SK-N-SH (cell line): ENCODE measurements at regions not wholly inside any gene's neighbourhood (a gene's known extent, or its start where the extent isn't known, plus 50 kb on each side); places are given as distances from the start of the nearest gene placed in this dataset.

Source experiments
- CTCF ChIA-PET: fragments of 300-600, 350-600 bp; formaldehyde crosslinking; extraction: SDS; loops from one replicate; lab custom pipeline; 2021; lab: Yijun Ruan, JAX
- POLR2A ChIA-PET: fragments of 350-600 bp; sonication (Branson Sonifier 250); formaldehyde crosslinking; extraction: SDS; loops from one replicate; lab custom pipeline; 2020; ENCODE audit warnings: antibody characterized with exemption, inconsistent platforms; lab: Yijun Ruan, JAX
- DNase-seq: peaks from one replicate; pipeline ENCODE4 v3.0.0; 2012
- H2AFZ ChIP-seq: fragments of 200-600 bp; sonication (generic); 2 replicates; pipeline ENCODE4 v1.8.1; 2016; ENCODE audit warnings: antibody characterized with exemption, mild to moderate bottlenecking, low read depth
- H3F3A ChIP-seq: fragments of 200-600 bp; sonication (generic); replicated peaks from 2 replicates; pipeline ENCODE3; 2016; ENCODE audit warnings: antibody characterized with exemption, mild to moderate bottlenecking; ENCODE audit not compliant: insufficient read depth
- H3K27ac ChIP-seq, 2 experiments: fragments of 200-500 bp in 1 of 2; fragments of 200-600 bp in 1 of 2; sonication (Bioruptor generic) in 1 of 2; sonication (generic), shearing (Covaris generic) in 1 of 2; 2 replicates each; pipeline versions ENCODE4 v1.5.1 to v1.6.1; 2014 to 2016; ENCODE audit warnings: low read depth in 2 of 2, inconsistent platforms in 1 of 2, low read length in 1 of 2, mild to moderate bottlenecking in 1 of 2, mixed read lengths in 1 of 2
- H3K27me3 ChIP-seq: fragments of 200-600 bp; sonication (generic), shearing (Covaris generic); 2 replicates; pipeline ENCODE4 v1.6.1; 2016; ENCODE audit warnings: mixed run types; ENCODE audit not compliant: insufficient read depth
- H3K36me3 ChIP-seq, 2 experiments: fragments of 200-500 bp in 1 of 2; fragments of 200-600 bp in 1 of 2; sonication (Bioruptor generic) in 1 of 2; sonication (generic) in 1 of 2; replicated peaks in 1 of 2; 2 replicates each; pipeline versions ENCODE3 to v1.5.1; 2014 to 2016; ENCODE audit warnings: low read length in 1 of 2, mild to moderate bottlenecking in 1 of 2; ENCODE audit not compliant: insufficient read depth in 2 of 2, control insufficient read depth in 1 of 2
- H3K4me1 ChIP-seq, 2 experiments: fragments of 200-500 bp in 1 of 2; fragments of 200-600 bp in 1 of 2; sonication (Bioruptor generic) in 1 of 2; sonication (generic), shearing (Covaris generic) in 1 of 2; 2 replicates each; pipeline versions ENCODE4 v1.5.1 to v1.6.1; 2014 to 2016; ENCODE audit warnings: low read depth in 1 of 2, low read length in 1 of 2, mixed run types in 1 of 2; ENCODE audit not compliant: insufficient read depth in 2 of 2, control insufficient read depth in 1 of 2
- H3K4me2 ChIP-seq: fragments of 200-600 bp; sonication (generic), shearing (Covaris generic); 2 replicates; pipeline ENCODE4 v1.6.1; 2017; ENCODE audit warnings: mixed run types
- H3K4me3 ChIP-seq, 2 experiments: fragments of 200-500 bp in 1 of 2; fragments of 200-600 bp in 1 of 2; sonication (Bioruptor generic) in 1 of 2; sonication (generic), shearing (Covaris generic) in 1 of 2; 2 replicates each; pipeline versions ENCODE4 v1.5.1 to v1.8.1; 2014 to 2016; ENCODE audit warnings: low read depth in 2 of 2, inconsistent platforms in 1 of 2, low read length in 1 of 2, mild to moderate bottlenecking in 1 of 2, mixed read lengths in 1 of 2, moderate library complexity in 1 of 2
- H3K79me2 ChIP-seq: fragments of 200-600 bp; sonication (generic); 2 replicates; pipeline ENCODE4 v1.8.1; 2017; ENCODE audit warnings: mild to moderate bottlenecking; ENCODE audit not compliant: insufficient read depth
- H3K9ac ChIP-seq: fragments of 200-600 bp; sonication (generic); 2 replicates; pipeline ENCODE4 v1.6.1; 2017; ENCODE audit warnings: mixed run types
- H3K9me2 ChIP-seq: fragments of 200-600 bp; sonication (generic); 2 replicates; pipeline ENCODE4 v1.6.1; 2017; ENCODE audit warnings: mixed run types
- H3K9me3 ChIP-seq: fragments of 200-600 bp; sonication (generic); 2 replicates; pipeline ENCODE4 v1.6.1; 2017; ENCODE audit warnings: mixed run types, mild to moderate bottlenecking, moderate library complexity
- H4K20me1 ChIP-seq: fragments of 200-600 bp; sonication (generic); 2 replicates; pipeline ENCODE4 v1.6.1; 2017; ENCODE audit warnings: mild to moderate bottlenecking, mixed run types; ENCODE audit not compliant: insufficient read depth
- CHD2 ChIP-seq: fragments of 150-350 bp; IDR thresholded peaks from 2 replicates; pipeline ENCODE4 v1.6.1; 2018; ENCODE audit warnings: low read length; ENCODE audit not compliant: partially characterized antibody
- CTCF ChIP-seq: fragments of 200-600 bp; sonication (generic); IDR thresholded peaks from 2 replicates; pipeline ENCODE4 v1.6.1; 2017; ENCODE audit warnings: antibody characterized with exemption, mild to moderate bottlenecking, moderate library complexity
- EZH2phosphoT487 ChIP-seq: fragments of 200-600 bp; sonication (generic); IDR thresholded peaks from 2 replicates; pipeline ENCODE4 v1.6.1; 2017; ENCODE audit warnings: low read depth, mixed run types, mild to moderate bottlenecking, antibody characterized with exemption, moderate library complexity, borderline replicate concordance
- FOSL2 ChIP-seq: IDR thresholded peaks from 2 replicates; pipeline ENCODE4 v1.4.0; 2012; ENCODE audit warnings: low read depth, mild to moderate bottlenecking, moderate library complexity, borderline replicate concordance
- FOXJ3 ChIP-seq: sonication (generic); formaldehyde crosslinking; IDR thresholded peaks from 2 replicates; pipeline ENCODE4 v1.5.1; 2020; ENCODE audit warnings: mild to moderate bottlenecking, missing genetic modification reagents
- GATA2 ChIP-seq: sonication (generic); formaldehyde crosslinking; IDR thresholded peaks from 2 replicates; pipeline ENCODE4 v1.5.0; 2020; ENCODE audit warnings: mild to moderate bottlenecking, missing genetic modification reagents
- MAX ChIP-seq: IDR thresholded peaks from 2 replicates; pipeline ENCODE4 v1.4.0; 2012; ENCODE audit warnings: low read depth
- MEF2A ChIP-seq: IDR thresholded peaks from 2 replicates; pipeline ENCODE4 v1.4.0; 2012; ENCODE audit warnings: low read depth, borderline replicate concordance
- POLR2AphosphoS5 ChIP-seq: IDR thresholded peaks from 2 replicates; pipeline ENCODE4 v1.6.1; 2012; ENCODE audit warnings: low read depth, low read length
- REST ChIP-seq: IDR thresholded peaks from 2 replicates; pipeline ENCODE4 v1.6.1; 2012; ENCODE audit warnings: mild to moderate bottlenecking, low read depth, low read length, moderate library complexity
- TAF1 ChIP-seq: IDR thresholded peaks from 2 replicates; pipeline ENCODE4 v1.6.1; 2012; ENCODE audit warnings: low read depth, mild to moderate bottlenecking, low read length, moderate library complexity, borderline replicate concordance
- TCF12 ChIP-seq: IDR thresholded peaks from 2 replicates; pipeline ENCODE4 v1.4.0; 2012
- USF1 ChIP-seq: IDR thresholded peaks from 2 replicates; pipeline ENCODE4 v1.4.0; 2012; ENCODE audit warnings: low read depth, borderline replicate concordance
- ZBTB33 ChIP-seq: IDR thresholded peaks from 2 replicates; pipeline ENCODE4 v1.4.0; 2012; ENCODE audit warnings: low read depth, borderline replicate concordance
- WGBS: methylation state at CpG from one replicate; pipeline ENCODE4 v1.1.6; 2017; ENCODE audit warnings: low lambda C conversion rate; 5-methylcytosine and 5-hydroxymethylcytosine counted together

- Histone ChIP-seq H3K36me3 (no peaks in the 10 kb centered on the region), H3K27ac (no peak overlapping the region), H3K9ac (no peak overlapping the region), H3K9me3 (no peaks in the 10 kb centered on the region), H3K4me3 (no peak overlapping the region), H3K9me2 (no peaks in the 10 kb centered on the region), H3K79me2 (no peaks in the 10 kb centered on the region), H3K4me2 (no peak overlapping the region), H3K27me3 (no peaks in the 10 kb centered on the region), H2AFZ (no peak overlapping the region), H3K4me1 (peaks cover 2 to 15% of the 10 kb centered on the region in 2 experiments), H4K20me1 (no peaks in the 10 kb centered on the region), H3F3A (peaks cover 16% of the 10 kb centered on the region)
- ChIA-PET CTCF (interaction anchor here (9.2 kb wide), 1 partner anchor 11 kb away, joined by 70 read pairs; no protein-coding TSS in a partner anchor), POLR2A (no interaction called here)
- no peak for DNase-seq
- 80% methylated on average over 1 of the region's 1 CpG for WGBS
- no peak for TF ChIP-seq FOSL2
- no peak for TF ChIP-seq POLR2AphosphoS5
- peak; percentile 34 for TF ChIP-seq CTCF
Measured at GRCh38 chr1:168452329-168452728, 91.5 kb downstream of the XCL2 start.

- no peaks in the 10 kb centered on the region for H3K27me3 ChIP-seq
- H4K20me1 ChIP-seq = no peaks in the 10 kb centered on the region
- no peaks in the 10 kb centered on the region for H3K4me1 ChIP-seq
- ChIA-PET POLR2A (no interaction called here), CTCF (interaction anchor here (0.8 to 9.2 kb wide), 2 partner anchors 7 to 105 kb away, joined by 3 to 70 read pairs; no protein-coding TSS in a partner anchor)
- H3K36me3 ChIP-seq = no peaks in the 10 kb centered on the region
- no peak overlapping the region for H3K4me3 ChIP-seq
- no peaks in the 10 kb centered on the region for H3F3A ChIP-seq
- no peak for DNase-seq
- no peak overlapping the region for H3K9ac ChIP-seq
- H3K4me2 ChIP-seq = no peak overlapping the region
- 43% methylated on average over 1 of the region's 1 CpG for WGBS
- no peaks in the 10 kb centered on the region for H3K9me2 ChIP-seq
- no peaks in the 10 kb centered on the region for H3K79me2 ChIP-seq
- no peak overlapping the region for H3K27ac ChIP-seq
- H2AFZ ChIP-seq = no peak overlapping the region
- H3K9me3 ChIP-seq = no peaks in the 10 kb centered on the region
- TF ChIP-seq TAF1 (no peak), USF1 (no peak), REST (no peak), ZBTB33 (no peak), MEF2A (no peak), FOSL2 (no peak), MAX (no peak), TCF12 (no peak), GATA2 (no peak), FOXJ3 (CRISPR knock-in tag) (no peak), CHD2 (no peak), EZH2phosphoT487 (no peak)
Measured at GRCh38 chr1:168447871-168448270, 95.9 kb downstream of the XCL2 start.
